EH (cell line): ENCODE measurements at regions not wholly inside any gene's neighbourhood (a gene's known extent, or its start where the extent isn't known, plus 50 kb on each side); places are given as distances from the start of the nearest gene placed in this dataset.

Experiments
- DNase-seq: peaks from one replicate; pipeline ENCODE4 v3.0.0-alpha.2; 2015; ENCODE audit warnings: low read depth

GRCh38 chr6:91117550-91117949 lies 530.7 kb upstream of the MAP3K7 start:
- no peak for DNase-seq

GRCh38 chr6:91114123-91114708 lies 527.3 kb upstream of the MAP3K7 start:
- DNase-seq: no peak

- no peak for DNase-seq
These were observed 519.2 kb upstream of the MAP3K7 start for GRCh38 chr6:91106083-91106482.

GRCh38 chr6:91105532-91105931 lies 518.7 kb upstream of the MAP3K7 start:
- DNase-seq: no peak

- DNase-seq: no peak
These were observed 512.6 kb upstream of the MAP3K7 start for GRCh38 chr6:91099479-91099878.

GRCh38 chr6:91098006-91098405 lies 511.1 kb upstream of the MAP3K7 start:
- DNase-seq: no peak

- no peak for DNase-seq
These were observed 510.5 kb upstream of the MAP3K7 start for GRCh38 chr6:91097364-91097763.

GRCh38 chr6:91094806-91095475 lies 508.1 kb upstream of the MAP3K7 start:
- no peak for DNase-seq

GRCh38 chr6:91094341-91094740 lies 507.5 kb upstream of the MAP3K7 start:
- no peak for DNase-seq

- DNase-seq: no peak
These were observed 502.1 kb upstream of the MAP3K7 start for GRCh38 chr6:91088976-91089375.

- DNase-seq: no peak
These were observed 501.6 kb upstream of the MAP3K7 start for GRCh38 chr6:91088515-91088914.

- DNase-seq: no peak
These were observed 501.0 kb upstream of the MAP3K7 start for GRCh38 chr6:91087908-91088307.

- DNase-seq: no peak
These were observed 496.3 kb upstream of the MAP3K7 start for GRCh38 chr6:91083211-91083610.

- DNase-seq: no peak
These were observed 495.5 kb upstream of the MAP3K7 start for GRCh38 chr6:91082311-91082832.

- DNase-seq: peak; percentile 11
These were observed 494.7 kb upstream of the MAP3K7 start for GRCh38 chr6:91081452-91082067.

GRCh38 chr6:91080871-91081270 lies 494.0 kb upstream of the MAP3K7 start:
- DNase-seq: no peak

GRCh38 chr6:91079969-91080368 lies 493.1 kb upstream of the MAP3K7 start:
- no peak for DNase-seq

GRCh38 chr6:91075244-91075976 lies 488.5 kb upstream of the MAP3K7 start:
- DNase-seq: no peak

- no peak for DNase-seq
These were observed 476.5 kb upstream of the MAP3K7 start for GRCh38 chr6:91063362-91063761.

- no peak for DNase-seq
These were observed 470.8 kb upstream of the MAP3K7 start for GRCh38 chr6:91057689-91058088.

- DNase-seq: no peak
These were observed 469.1 kb upstream of the MAP3K7 start for GRCh38 chr6:91055959-91056358.
